OCI-LY1 (cell line): ENCODE measurements at regions not wholly inside any gene's neighbourhood (a gene's known extent, or its start where the extent isn't known, plus 50 kb on each side); places are given as distances from the start of the nearest gene placed in this dataset.
"Not testable (repeated sequence)": the region's sequence is repeated elsewhere in the genome, so short reads cannot be mapped to it uniquely, and the experiment has no call there.

ENCODE experiments used
- CTCF ChIP-seq: fragments of 200-600 bp; sonication (generic), shearing (Covaris generic); IDR thresholded peaks from 2 replicates; pipeline ENCODE4 v1.5.1; 2017; ENCODE audit warnings: mild to moderate bottlenecking, antibody characterized with exemption, low read length, moderate library complexity, mixed read lengths
- EZH2 ChIP-seq: fragments of 200-600 bp; sonication (generic), shearing (Covaris generic); IDR thresholded peaks from 2 replicates; pipeline ENCODE4 v1.8.0; 2017; ENCODE audit warnings: borderline replicate concordance, mixed run types, mild to moderate bottlenecking, antibody characterized with exemption, low read length, moderate library complexity, mixed read lengths

GRCh38 chr3:143177965-143178364, 58.4 kb downstream of the CHST2 start:
- not testable (repeated sequence) for TF ChIP-seq CTCF, EZH2
